ENCODE measurements at regions not wholly inside any gene's neighbourhood (a gene's known extent, or its start where the extent isn't known, plus 50 kb on each side); places are given as distances from the start of the nearest gene placed in this dataset.

GRCh38 chr18:77573571-77573970, 323.9 kb downstream of the GALR1 start:
- ATAC-seq (no peak), DNase-seq (no peak)

- ATAC-seq (no peak), DNase-seq (no peak)
Measured at GRCh38 chr18:77590943-77591515, 341.4 kb downstream of the GALR1 start.

DNA sequence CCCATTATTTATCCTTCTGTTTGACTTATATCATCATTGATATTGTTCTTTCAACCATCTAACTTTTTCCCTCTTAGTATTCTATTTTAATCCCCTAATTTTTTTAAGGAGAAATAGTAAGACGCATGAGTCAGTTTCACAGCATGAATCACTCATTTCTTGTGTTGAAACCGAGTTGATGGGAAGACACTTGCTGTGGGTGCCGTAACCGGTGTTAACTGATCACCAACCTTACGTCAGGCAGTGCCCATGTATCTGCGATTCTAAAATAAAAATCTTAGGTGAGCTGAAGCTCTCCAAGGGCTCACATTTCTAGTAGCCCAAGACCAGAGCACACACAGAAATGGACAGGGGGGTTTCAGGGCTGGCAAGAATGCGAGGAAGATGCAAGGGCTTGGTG, 348.1 kb downstream of the GALR1 start:
- ATAC-seq, result no peak
- DNase-seq, result no peak

- no peak for ATAC-seq
- no peak for DNase-seq
Measured at GRCh38 chr18:77600674-77601073, 351.0 kb downstream of the GALR1 start.

GRCh38 chr18:77601567-77601966, 351.9 kb downstream of the GALR1 start:
- ATAC-seq, result no peak
- DNase-seq, result no peak

DNA sequence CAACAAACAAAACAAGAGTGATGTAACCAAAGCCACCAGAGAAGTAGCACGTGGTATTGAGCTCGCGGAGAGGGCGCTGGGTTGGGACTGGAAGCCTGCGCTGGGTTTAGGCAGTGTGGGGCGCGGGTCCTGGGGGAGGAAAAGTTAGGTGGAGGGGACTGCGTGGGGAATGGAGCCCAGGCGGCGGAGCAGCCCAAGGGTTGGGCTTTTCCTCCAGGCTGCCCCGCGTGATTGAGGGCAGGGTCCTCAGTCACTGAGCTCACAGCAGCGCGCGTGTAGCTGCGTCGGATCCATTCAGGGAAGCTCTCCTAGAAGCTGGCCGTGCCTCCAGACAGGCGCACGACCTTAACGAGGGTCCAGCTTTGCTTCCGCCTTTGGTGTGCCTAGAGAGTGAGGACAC, 357.4 kb downstream of the GALR1 start:
- no peak for ATAC-seq

GRCh38 chr18:77608807-77609206, 359.2 kb downstream of the GALR1 start:
- no peak for ATAC-seq

More for the DNA sequence above, 357.4 kb downstream of the GALR1 start:
- DNase-seq, result no peak

DNA sequence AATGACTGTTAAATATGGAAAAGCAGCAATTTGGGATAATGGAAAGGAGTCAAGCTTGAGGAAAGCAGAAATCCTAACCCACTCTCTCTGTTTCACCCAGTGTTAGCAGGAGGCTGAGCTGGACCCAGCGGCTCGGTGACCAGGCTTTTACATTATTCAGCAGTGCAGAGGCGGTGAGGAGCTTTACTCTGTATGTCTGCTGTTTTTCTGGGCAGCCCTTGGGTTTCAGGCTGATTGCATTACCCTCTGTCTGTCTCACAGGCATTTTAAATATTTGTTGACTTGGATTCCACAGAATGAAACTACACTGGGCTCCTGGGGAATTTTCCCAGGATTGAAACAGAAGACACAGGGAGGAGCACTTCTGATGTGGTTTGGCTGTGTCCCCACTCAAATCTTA, 368.0 kb downstream of the GALR1 start:
- ATAC-seq (no peak), DNase-seq (no peak)

More at GRCh38 chr18:77608807-77609206, 359.2 kb downstream of the GALR1 start:
- DNase-seq, result no peak

DNA sequence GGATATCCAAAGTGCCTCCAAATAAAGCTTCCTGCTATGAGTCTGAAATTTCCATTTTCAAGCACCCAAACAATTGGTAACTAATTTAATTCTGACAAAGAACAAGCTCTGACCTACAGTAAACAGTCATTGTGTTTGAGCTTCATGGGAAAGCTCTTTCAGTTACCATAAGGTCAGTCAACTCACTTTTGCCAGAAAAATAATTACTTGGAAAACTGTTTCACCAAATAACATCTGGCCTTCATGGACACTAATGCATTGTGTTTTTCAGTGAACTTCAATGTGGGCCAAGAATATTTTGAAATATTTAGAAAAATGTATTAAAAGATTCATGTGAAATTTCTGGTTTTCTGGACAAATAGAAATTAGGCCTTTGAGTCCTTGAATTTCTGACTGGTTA, 369.9 kb downstream of the GALR1 start:
- ATAC-seq (no peak), DNase-seq (no peak)

- DNase-seq (peak; percentile 5), ATAC-seq (peak; percentile 77)
Measured at GRCh38 chr18:77622009-77622692, 372.5 kb downstream of the GALR1 start.

GRCh38 chr18:77632758-77633157, 383.1 kb downstream of the GALR1 start:
- DNase-seq (no peak), ATAC-seq (no peak)

GRCh38 chr18:77634494-77634893, 384.8 kb downstream of the GALR1 start:
- DNase-seq (no peak), ATAC-seq (no peak)

DNA sequence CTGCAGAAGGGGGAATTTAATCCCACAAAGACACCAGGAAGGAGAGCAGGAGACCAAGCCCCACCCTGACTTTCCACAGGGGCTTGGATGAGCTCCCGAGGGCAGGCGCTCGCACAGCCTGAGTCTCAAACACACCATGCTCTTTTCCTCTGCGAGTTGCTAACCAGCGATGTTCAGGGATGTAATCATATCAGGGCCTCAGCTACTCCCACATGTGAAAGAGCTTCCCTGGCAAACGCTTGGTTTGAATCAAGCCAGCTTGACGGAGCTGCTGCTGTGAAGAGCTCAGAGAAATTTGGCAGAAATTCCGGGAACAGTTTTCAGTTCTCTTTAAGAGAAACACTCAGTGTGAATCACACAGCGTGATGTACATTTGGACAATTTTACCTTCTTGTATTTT, 385.8 kb downstream of the GALR1 start:
- no peak for DNase-seq
- ATAC-seq, result no peak

- DNase-seq (no peak), ATAC-seq (no peak)
Measured at GRCh38 chr18:77635858-77636257, 386.2 kb downstream of the GALR1 start.

DNA sequence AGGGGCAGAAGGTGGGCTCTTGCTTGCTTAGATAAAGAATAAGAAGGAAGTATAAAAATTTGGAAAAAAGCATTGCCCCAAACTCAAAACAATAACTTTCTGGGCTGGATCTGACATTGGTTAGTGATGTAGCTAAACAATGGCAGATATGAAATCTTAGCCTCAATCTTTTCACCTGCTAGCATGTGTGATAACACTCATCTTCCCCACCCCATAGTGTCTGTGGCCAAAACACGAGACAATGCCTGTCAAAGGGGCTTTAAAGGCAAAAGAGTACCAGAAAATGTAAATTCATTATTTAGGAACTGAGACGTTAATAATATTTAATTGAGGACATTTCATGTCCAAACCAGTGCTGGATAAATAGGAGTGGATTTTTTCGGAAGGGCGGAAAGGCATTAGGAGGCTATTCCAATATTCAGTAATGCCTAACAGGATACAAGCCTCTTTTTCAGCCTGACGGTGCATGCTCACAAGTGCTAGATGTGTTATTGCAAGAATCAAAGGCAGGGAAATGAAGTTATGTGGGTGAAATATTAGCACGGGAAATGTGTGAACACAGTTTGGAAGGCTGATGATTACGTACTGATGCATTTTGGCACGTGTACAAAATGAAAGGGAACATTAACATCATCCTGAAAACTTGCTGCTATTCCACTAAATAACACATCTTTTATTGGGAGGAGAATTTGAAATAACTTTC, 395.7 kb downstream of the GALR1 start:
- DNase-seq (no peak), ATAC-seq (no peak)

DNA sequence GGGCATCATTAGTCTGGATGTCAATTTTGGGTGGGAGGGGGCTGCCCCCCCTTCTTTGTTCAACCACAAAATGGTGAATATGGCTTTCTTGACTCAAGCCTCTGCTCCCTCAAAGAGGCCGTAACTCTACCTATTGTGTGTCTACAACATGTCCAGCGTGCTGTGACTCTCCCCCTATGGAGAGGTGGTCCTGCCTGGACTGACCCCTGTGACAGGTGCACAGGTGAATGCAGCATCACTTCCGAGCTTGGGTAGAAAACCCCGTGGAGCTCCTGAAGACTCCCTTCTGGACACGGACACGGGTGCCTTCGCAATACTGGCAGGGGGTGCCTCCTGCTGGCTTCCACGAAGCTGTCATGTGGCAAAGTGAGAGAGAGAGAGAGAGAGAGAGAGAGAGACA, 397.8 kb downstream of the GALR1 start:
- DNase-seq, result no peak

GRCh38 chr18:77648411-77648810, 398.8 kb downstream of the GALR1 start:
- DNase-seq (no peak), ATAC-seq (no peak)

More for the DNA sequence above, 397.8 kb downstream of the GALR1 start:
- no peak for ATAC-seq

DNA sequence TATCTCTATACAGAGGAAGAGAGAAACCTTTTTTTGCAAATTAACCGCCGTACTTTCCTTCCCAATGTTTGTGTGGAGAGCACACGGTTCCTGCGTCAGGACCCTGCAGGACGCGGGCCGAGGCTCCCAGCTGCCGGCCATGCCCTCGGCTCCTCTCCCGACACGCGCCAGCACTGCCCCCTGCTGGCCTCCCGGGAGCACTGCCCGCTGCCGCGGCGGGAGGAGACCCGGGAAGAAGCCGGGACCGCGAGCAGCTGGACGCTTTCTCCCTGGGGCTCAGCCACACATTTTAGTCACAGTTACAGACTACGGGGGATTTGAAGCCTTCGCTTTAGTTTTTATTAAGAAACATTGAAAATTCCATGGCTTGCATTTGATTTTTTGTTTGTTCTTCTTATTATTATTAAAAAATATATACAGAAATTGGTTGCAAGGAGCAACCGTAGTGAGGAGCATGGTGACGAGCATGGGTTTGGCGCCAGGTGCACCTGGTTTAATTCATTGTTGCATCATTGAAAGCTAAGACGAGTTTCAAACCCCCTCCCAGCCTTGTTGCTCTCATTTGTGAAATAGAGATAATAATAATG, 401.2 kb downstream of the GALR1 start:
- DNase-seq (peak; percentile 80), ATAC-seq (peak; percentile 61)

DNA sequence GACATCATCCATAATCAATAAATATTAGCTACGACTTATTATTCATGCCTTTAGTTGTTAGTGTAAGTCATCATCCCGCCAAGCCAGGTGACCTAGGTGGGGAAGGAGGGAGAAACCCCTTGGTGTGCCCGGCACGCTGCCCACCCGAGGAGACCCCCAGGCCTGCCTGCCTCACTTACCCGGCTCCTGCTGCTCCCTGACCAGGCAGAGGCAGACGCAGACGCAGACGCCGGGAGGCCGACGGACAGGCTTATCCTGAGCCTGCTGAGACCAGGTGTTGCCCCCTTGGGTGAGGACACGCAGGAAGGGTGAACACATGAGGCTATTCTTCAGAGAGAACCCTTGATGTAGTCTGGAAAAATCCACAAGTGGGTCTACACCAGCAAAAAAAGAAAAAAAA, 401.8 kb downstream of the GALR1 start:
- DNase-seq, result no peak
- ATAC-seq, result no peak

DNA sequence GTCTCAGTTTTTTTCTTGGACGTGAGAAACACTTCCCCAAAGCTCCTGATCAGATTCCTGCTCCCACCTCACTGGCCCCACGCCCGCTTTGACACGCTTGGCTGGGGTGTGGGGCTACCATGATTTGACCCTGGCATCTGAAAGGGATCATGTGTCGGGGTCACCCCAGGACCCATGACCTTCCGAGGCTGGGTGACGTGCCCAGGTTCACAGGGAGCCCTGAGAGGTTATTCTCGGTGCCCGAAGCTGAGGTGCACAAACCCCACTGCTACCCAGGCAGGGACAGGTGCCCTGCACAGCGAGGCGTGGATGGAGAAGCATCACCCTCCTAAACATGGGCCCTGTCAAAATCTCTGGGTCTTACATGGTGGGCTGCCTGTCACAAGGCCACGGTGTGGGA, 404.1 kb downstream of the GALR1 start:
- ATAC-seq, result no peak
- no peak for DNase-seq

DNA sequence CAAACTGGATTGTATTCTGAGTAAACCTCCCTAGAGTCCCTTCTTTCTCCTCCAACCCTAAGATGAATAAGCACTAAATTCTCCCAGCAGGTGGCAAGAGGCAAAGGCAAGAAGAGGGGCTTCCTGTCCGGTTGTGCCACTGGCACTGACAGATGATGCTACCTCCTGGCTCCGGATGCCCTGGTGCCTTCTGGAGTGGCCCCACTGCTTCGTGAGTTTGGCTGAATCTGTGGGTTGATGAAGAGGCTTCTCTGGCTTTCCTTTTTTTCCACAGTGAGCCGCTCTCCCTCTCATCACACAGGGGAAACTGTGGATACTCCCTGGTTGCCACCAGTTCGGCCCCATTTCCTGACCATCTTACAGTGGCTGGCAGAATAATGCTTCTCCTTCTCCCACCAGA, 404.7 kb downstream of the GALR1 start:
- DNase-seq (no peak), ATAC-seq (no peak)

DNA sequence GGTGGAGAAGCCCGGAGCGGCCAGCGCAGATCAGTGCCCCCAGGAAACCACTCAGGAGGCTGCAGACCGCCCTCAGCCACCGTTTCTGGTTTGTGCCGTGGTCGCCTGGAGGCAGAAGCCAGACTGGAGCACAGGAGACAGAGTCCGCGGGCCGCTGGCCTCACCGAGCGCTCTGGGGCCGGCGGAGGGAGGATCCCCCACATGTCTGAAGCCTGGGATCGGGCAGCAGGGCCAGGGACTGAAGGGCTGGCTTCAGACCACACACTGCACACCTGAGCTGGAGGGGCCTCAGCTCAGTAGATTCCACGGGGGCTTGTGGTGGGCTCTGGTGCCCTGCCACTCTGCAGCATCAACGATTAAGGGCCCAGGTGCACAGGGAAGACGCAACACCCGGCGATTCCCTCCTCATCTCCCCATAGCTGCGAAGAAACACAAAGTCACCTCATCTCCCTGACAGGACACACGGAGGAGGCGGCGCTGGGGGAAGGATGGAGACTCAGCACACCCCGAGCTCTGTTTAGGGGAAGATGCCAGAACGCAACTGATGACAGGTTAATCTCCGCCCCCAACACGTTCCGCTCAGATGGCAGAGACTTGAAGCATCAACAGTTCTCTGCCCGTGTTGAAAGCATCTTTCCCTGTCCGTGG, 408.1 kb downstream of the GALR1 start:
- no peak for ATAC-seq
- no peak for DNase-seq

GRCh38 chr18:77658299-77658662, 408.6 kb downstream of the GALR1 start:
- ATAC-seq (no peak), DNase-seq (no peak)
